ENCODE measurements at regions not wholly inside any gene's neighbourhood (a gene's known extent, or its start where the extent isn't known, plus 50 kb on each side); places are given as distances from the start of the nearest gene placed in this dataset.

DNA sequence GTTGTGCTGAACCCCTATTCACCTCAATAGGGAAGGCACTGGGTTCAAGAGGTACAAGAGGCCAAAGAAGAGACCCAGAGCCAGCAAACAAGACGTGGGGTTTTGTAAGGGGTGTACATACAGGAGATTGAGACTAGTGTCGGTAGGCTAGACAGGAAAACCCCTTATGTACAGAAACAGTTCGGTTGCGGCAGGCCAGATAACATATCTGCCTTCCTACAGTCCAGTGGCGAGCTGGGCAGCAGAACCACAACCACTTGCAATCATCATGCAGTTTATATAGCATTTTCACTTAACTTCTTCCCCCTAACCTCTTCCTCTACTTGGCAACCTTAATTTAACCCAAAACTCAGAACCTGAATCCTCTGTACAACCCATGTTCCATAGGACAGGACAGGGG, 422.2 kb downstream of the PDHA2 start:
- no peak overlapping the region for H3K4me2 ChIP-seq (replicated peaks; ENCODE audit: extremely low read depth, low read length, poor library complexity, severe bottlenecking)
- no peak overlapping the region for H3K27ac Mint-ChIP-seq
- H2AFZ ChIP-seq (ENCODE audit: insufficient read depth, low read depth, low read length, poor library complexity, severe bottlenecking): no peak overlapping the region
- H3K9ac ChIP-seq (ENCODE audit: insufficient read depth, low read length, poor library complexity, severe bottlenecking): no peak overlapping the region
- peaks cover 0 to 13% (median 3%) of the 10 kb centered on the region in 7 donors for H3K9me3 Mint-ChIP-seq
- DNase-seq: no peak
- no peaks in the 10 kb centered on the region for H4K20me1 ChIP-seq (ENCODE audit: insufficient read depth, low read length)
- no peaks in the 10 kb centered on the region for H3K27me3 ChIP-seq (ENCODE audit: control insufficient read depth in 2 of 2, insufficient read depth in 2 of 2, low read length in 2 of 2)
- peaks cover 4 to 6% of the 10 kb centered on the region in 2 donors for H3K9me3 ChIP-seq (replicated peaks in 1 of 2; ENCODE audit: control insufficient read depth in 1 of 2, insufficient read depth in 1 of 2, low read length in 2 of 2)
- no peaks in the 10 kb centered on the region for H3K27me3 Mint-ChIP-seq (ENCODE audit: low read depth in 3 of 3)
- H3K36me3 Mint-ChIP-seq: no peaks in the 10 kb centered on the region
- H3K36me3 ChIP-seq (replicated peaks in 1 of 2; ENCODE audit: control insufficient read depth in 1 of 2, insufficient read depth in 2 of 2, low read length in 2 of 2): no peaks in the 10 kb centered on the region
- no peak overlapping the region for H3K4me3 Mint-ChIP-seq
- no peak overlapping the region for H3K27ac ChIP-seq (ENCODE audit: low read depth in 1 of 2, low read length in 2 of 2)
- 92% methylated on average over 4 of the region's 5 CpGs for WGBS (ENCODE audit: insufficient coverage)
- intact Hi-C loops (cut with micrococcal nuclease): no loop called here
- H3K4me3 ChIP-seq (replicated peaks in 1 of 3; ENCODE audit: low read depth in 2 of 3, low read length in 3 of 3): no peak overlapping the region
- no peaks in the 10 kb centered on the region for H3K4me1 ChIP-seq (ENCODE audit: control insufficient read depth in 1 of 2, insufficient read depth in 2 of 2, low read length in 2 of 2)
- TF ChIP-seq, protein P1, sequence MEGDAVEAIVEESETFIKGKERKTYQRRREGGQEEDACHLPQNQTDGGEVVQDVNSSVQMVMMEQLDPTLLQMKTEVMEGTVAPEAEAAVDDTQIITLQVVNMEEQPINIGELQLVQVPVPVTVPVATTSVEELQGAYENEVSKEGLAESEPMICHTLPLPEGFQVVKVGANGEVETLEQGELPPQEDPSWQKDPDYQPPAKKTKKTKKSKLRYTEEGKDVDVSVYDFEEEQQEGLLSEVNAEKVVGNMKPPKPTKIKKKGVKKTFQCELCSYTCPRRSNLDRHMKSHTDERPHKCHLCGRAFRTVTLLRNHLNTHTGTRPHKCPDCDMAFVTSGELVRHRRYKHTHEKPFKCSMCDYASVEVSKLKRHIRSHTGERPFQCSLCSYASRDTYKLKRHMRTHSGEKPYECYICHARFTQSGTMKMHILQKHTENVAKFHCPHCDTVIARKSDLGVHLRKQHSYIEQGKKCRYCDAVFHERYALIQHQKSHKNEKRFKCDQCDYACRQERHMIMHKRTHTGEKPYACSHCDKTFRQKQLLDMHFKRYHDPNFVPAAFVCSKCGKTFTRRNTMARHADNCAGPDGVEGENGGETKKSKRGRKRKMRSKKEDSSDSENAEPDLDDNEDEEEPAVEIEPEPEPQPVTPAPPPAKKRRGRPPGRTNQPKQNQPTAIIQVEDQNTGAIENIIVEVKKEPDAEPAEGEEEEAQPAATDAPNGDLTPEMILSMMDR (IDR thresholded peaks at IDR 0.05): no peak
- H3K79me2 ChIP-seq (ENCODE audit: insufficient read depth, low read length): no peaks in the 10 kb centered on the region
- no peaks in the 10 kb centered on the region for H3K4me1 Mint-ChIP-seq

DNA sequence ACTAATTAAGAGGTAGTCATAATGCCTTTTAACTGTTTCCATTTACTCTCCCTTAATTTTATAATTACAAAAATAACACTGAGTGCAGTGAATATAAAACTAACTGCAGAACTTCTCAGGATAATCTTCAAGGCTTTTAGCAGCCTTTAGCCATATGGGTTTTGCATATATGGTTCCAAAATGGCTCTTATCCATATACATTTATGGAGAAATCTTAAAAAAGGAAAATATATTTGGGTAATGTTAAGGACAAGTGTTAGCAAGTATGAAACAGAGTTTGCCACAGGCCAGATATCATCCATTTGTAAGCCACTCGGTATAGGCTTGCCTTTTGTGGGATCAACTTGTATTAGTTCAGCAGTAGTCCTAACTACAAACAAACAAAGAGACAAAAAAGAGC, 423.4 kb downstream of the PDHA2 start:
- no peaks in the 10 kb centered on the region for H3K4me1 Mint-ChIP-seq
- no peak overlapping the region for H3K4me3 Mint-ChIP-seq
- no peaks in the 10 kb centered on the region for H3K27me3 Mint-ChIP-seq (ENCODE audit: low read depth in 3 of 3)
- Histone ChIP-seq H3K9ac (ENCODE audit: insufficient read depth, low read length, poor library complexity, severe bottlenecking) (no peak overlapping the region), H3K4me2 (replicated peaks; ENCODE audit: extremely low read depth, low read length, poor library complexity, severe bottlenecking) (no peak overlapping the region), H3K36me3 (replicated peaks in 1 of 2; ENCODE audit: control insufficient read depth in 1 of 2, insufficient read depth in 2 of 2, low read length in 2 of 2) (no peaks in the 10 kb centered on the region), H3K27me3 (ENCODE audit: control insufficient read depth in 2 of 2, insufficient read depth in 2 of 2, low read length in 2 of 2) (no peaks in the 10 kb centered on the region), H4K20me1 (ENCODE audit: insufficient read depth, low read length) (no peaks in the 10 kb centered on the region), H3K27ac (ENCODE audit: low read depth in 1 of 2, low read length in 2 of 2) (no peak overlapping the region), H2AFZ (ENCODE audit: insufficient read depth, low read depth, low read length, poor library complexity, severe bottlenecking) (no peak overlapping the region), H3K79me2 (ENCODE audit: insufficient read depth, low read length) (no peaks in the 10 kb centered on the region), H3K9me3 (replicated peaks in 1 of 2; ENCODE audit: control insufficient read depth in 1 of 2, insufficient read depth in 1 of 2, low read length in 2 of 2) (peaks cover 4 to 6% of the 10 kb centered on the region in 2 donors), H3K4me1 (ENCODE audit: control insufficient read depth in 1 of 2, insufficient read depth in 2 of 2, low read length in 2 of 2) (no peaks in the 10 kb centered on the region), H3K4me3 (replicated peaks in 1 of 3; ENCODE audit: low read depth in 2 of 3, low read length in 3 of 3) (no peak overlapping the region)
- peaks cover 0 to 13% (median 3%) of the 10 kb centered on the region in 7 donors for H3K9me3 Mint-ChIP-seq
- H3K27ac Mint-ChIP-seq: no peak overlapping the region
- no peak for DNase-seq
- no CpG with 5 or more reads among the region's 1 CpG for WGBS (ENCODE audit: insufficient coverage)
- H3K36me3 Mint-ChIP-seq: no peaks in the 10 kb centered on the region
- TF ChIP-seq, protein P1 (IDR thresholded peaks at IDR 0.05): no peak
- intact Hi-C loops (cut with micrococcal nuclease): no loop called here
